ENCODE measurements at regions not wholly inside any gene's neighbourhood (a gene's known extent, or its start where the extent isn't known, plus 50 kb on each side); places are given as distances from the start of the nearest gene placed in this dataset.

- Histone ChIP-seq H4K5ac (ENCODE audit: insufficient read length, low read depth, low read length) (no peak overlapping the region), H3K9ac (ENCODE audit: extremely low read depth, insufficient read length, low read length) (no peak overlapping the region), H3K4ac (ENCODE audit: low read depth, low read length) (no peak overlapping the region), H3T11ph (ENCODE audit: low read length) (no peak overlapping the region), H3K79me1 (ENCODE audit: insufficient read depth, low read depth, low read length, poor library complexity, severe bottlenecking) (no peaks in the 10 kb centered on the region), H3K4me1 (ENCODE audit: insufficient read depth, low read length) (no peaks in the 10 kb centered on the region), H3K4me2 (ENCODE audit: insufficient read depth, insufficient read length, low read length) (no peak overlapping the region), H3K18ac (ENCODE audit: insufficient read length, low read depth, low read length) (no peak overlapping the region), H2AK5ac (ENCODE audit: insufficient read length, low read length) (no peak overlapping the region), H3K23me2 (ENCODE audit: insufficient read length, low read depth, low read length, poor library complexity, severe bottlenecking) (no peaks in the 10 kb centered on the region), H3K79me2 (ENCODE audit: insufficient read depth, low read length) (no peaks in the 10 kb centered on the region), H2AFZ (ENCODE audit: low read length) (no peak overlapping the region), H3K27ac (ENCODE audit: insufficient read length, low read depth, low read length) (no peak overlapping the region), H4K20me1 (ENCODE audit: control insufficient read depth, insufficient read depth, insufficient read length) (no peaks in the 10 kb centered on the region), H2BK12ac (ENCODE audit: insufficient read length, low read depth, low read length) (no peak overlapping the region), H3K9me3 (ENCODE audit: control insufficient read depth, low read depth, low read length) (no peaks in the 10 kb centered on the region), H4K91ac (ENCODE audit: insufficient read length, low read depth, low read length) (no peak overlapping the region), H3K23ac (ENCODE audit: insufficient read length, low read depth, low read length) (no peak overlapping the region), H3K56ac (ENCODE audit: insufficient read length, low read depth, low read length) (no peak overlapping the region), H2BK20ac (ENCODE audit: low read depth, low read length, poor library complexity, severe bottlenecking) (no peak overlapping the region), H2BK5ac (ENCODE audit: insufficient read length, low read length) (no peak overlapping the region), H2BK15ac (ENCODE audit: low read depth, low read length) (no peak overlapping the region), H3K14ac (ENCODE audit: insufficient read depth, low read length) (no peak overlapping the region), H2BK120ac (ENCODE audit: low read depth, low read length, poor library complexity, severe bottlenecking) (no peak overlapping the region), H4K8ac (replicated peaks; ENCODE audit: insufficient read length, low read depth, low read length) (no peak overlapping the region), H3K27me3 (ENCODE audit: insufficient read depth, low read length) (no peaks in the 10 kb centered on the region)
- Mint-ChIP-seq H3K4me1 (no peaks in the 10 kb centered on the region), H3K4me3 (no peak overlapping the region), H3K27me3 (ENCODE audit: low read depth) (no peaks in the 10 kb centered on the region), H3K36me3 (ENCODE audit: insufficient read depth in 1 of 3, low read depth in 3 of 3) (no peaks in the 10 kb centered on the region), H3K9me3 (no peaks in the 10 kb centered on the region), H3K27ac (no peak overlapping the region)
- no peak for DNase-seq
- WGBS (ENCODE audit: extremely low coverage, insufficient read length, low lambda C conversion rate), result no CpG with 5 or more reads among the region's 1 CpG
- no peak for TF ChIP-seq CTCF (conservative IDR thresholded peaks at IDR 0.05)
Measured at GRCh38 chr3:163821841-163822240, 1256.5 kb downstream of the SI start.
